ENCODE measurements at regions not wholly inside any gene's neighbourhood (a gene's known extent, or its start where the extent isn't known, plus 50 kb on each side); places are given as distances from the start of the nearest gene placed in this dataset.

DNA sequence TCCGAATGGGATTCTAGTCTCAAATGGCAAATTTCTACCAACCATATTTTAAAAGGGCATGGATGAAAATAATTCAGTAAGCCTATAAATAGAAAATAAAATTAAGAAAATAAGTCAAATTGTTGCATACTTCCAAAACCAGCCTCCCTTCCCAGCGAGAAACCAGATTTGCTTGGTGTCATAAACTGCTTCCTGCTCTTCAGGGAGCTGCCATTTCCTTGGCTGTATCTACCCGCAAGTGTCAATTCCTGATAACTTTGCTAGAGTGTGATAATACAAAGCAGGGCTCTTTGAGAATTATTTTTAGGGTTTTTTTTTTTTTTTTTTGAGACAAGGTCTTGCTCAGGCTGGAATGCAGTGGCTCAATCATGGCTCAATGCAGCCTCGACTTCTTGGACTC, 62.3 kb downstream of the S1PR1 start:
- WGBS, 2 donors: 81 to 84% methylated on average over 4 of the region's 4 CpGs
- TF ChIP-seq, protein P1, sequence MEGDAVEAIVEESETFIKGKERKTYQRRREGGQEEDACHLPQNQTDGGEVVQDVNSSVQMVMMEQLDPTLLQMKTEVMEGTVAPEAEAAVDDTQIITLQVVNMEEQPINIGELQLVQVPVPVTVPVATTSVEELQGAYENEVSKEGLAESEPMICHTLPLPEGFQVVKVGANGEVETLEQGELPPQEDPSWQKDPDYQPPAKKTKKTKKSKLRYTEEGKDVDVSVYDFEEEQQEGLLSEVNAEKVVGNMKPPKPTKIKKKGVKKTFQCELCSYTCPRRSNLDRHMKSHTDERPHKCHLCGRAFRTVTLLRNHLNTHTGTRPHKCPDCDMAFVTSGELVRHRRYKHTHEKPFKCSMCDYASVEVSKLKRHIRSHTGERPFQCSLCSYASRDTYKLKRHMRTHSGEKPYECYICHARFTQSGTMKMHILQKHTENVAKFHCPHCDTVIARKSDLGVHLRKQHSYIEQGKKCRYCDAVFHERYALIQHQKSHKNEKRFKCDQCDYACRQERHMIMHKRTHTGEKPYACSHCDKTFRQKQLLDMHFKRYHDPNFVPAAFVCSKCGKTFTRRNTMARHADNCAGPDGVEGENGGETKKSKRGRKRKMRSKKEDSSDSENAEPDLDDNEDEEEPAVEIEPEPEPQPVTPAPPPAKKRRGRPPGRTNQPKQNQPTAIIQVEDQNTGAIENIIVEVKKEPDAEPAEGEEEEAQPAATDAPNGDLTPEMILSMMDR (IDR thresholded peaks at IDR 0.05): no peak
- no peak for TF ChIP-seq POLR2A (IDR thresholded peaks at IDR 0.05)
- intact Hi-C loops (cut with DNase I; ENCODE audit: low total_unique reads): no loop called here
- DNase-seq (ENCODE audit: low spot score in 2 of 2): no peak
- no peak overlapping the region for H3K4me3 ChIP-seq (ENCODE audit: low read depth, poor library complexity, severe bottlenecking)

DNA sequence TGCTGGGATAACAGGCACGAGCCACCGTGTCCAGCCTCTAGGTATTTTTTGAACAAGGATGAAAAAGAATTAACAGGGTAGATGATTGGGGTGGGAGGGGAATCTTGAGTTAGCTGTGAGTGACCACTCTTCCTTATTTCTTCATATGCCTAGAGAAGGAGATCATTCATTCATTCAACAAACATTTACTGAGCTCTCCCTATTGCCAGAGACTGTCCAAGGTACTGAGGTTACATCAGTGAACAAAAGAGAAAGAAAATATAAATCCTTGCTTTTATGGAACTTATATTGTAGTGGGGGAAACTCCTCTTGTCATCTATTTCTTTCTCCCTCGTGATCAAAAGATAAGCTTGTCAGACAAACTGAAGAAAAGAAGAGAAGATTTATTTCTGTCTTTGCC, 62.9 kb downstream of the S1PR1 start:
- intact Hi-C loops (cut with DNase I; ENCODE audit: low total_unique reads): loop anchor here (10.0 kb wide), 1 partner anchor 55 kb away; no protein-coding TSS in a partner anchor
- WGBS, 2 donors: 65 to 81% methylated on average over 3 of the region's 3 CpGs
- TF ChIP-seq, protein P1 (IDR thresholded peaks at IDR 0.05): no peak
- TF ChIP-seq POLR2A (IDR thresholded peaks at IDR 0.05): no peak
- H3K4me3 ChIP-seq (ENCODE audit: low read depth, poor library complexity, severe bottlenecking): no peak overlapping the region
- no peak for DNase-seq (ENCODE audit: low spot score in 2 of 2)

DNA sequence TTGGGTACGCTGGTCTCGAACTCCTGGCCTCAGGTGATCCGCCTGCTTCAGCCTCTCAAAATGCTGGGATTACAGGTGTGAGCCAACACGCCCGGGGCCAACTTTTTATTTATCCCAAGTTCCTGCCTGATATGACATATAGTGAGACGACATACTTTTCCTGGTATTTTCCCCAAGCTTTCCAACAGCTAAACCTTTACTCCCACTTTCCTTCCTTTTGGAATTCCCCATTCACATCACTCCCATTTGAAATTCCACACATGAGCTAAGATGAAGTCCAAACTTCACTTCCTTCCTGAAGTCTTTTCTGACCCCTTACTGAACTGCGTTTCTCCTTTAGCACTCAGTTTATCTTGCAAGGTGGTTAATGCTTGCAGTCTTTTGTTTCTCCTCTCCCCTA, 64.1 kb downstream of the S1PR1 start:
- intact Hi-C loops (cut with DNase I; ENCODE audit: low total_unique reads): loop anchor here (10.0 kb wide), 1 partner anchor 54 kb away; no protein-coding TSS in a partner anchor
- no peak overlapping the region for H3K4me3 ChIP-seq (ENCODE audit: low read depth, poor library complexity, severe bottlenecking)
- TF ChIP-seq, protein P1 (IDR thresholded peaks at IDR 0.05): no peak
- TF ChIP-seq POLR2A (IDR thresholded peaks at IDR 0.05): no peak
- 62 to 72% methylated on average over 7 of the region's 7 CpGs for WGBS, 2 donors
- no peak for DNase-seq (ENCODE audit: low spot score in 2 of 2)

DNA sequence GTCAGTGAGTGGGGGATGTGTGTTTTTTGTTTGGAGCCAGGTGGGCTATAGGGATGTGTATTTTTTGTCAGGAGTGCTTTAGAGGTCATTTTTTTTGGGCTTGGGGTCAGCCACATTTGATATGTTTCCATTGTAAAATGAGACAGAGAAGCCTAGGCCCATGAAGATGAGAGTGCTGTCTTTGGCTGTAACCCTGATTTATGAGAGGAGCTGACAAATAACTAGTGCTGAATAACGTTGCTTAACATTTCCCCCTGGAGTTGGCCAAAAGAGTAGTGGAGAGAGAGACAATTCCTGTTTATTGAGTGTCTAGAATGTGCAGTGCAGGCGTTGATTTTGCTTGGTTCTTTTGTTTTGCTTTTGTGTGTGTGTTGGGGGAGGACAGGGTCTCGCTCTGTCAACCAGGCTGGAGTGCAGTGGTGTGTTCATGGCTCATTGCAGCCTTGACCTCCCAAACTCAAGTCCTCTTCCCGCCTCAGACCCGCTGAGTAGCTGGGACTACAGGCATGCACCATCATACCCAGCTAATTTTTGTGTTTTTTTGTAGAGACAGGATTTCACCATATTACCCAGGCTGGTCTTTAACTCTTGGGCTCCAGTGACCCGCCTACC, 64.7 kb downstream of the S1PR1 start:
- no peak for DNase-seq (ENCODE audit: low spot score in 2 of 2)
- WGBS, 2 donors: 72 to 74% methylated on average over 6 of the region's 6 CpGs
- intact Hi-C loops (cut with DNase I; ENCODE audit: low total_unique reads): loop anchor here (10.0 kb wide), 1 partner anchor 53 kb away; no protein-coding TSS in a partner anchor
- H3K4me3 ChIP-seq (ENCODE audit: low read depth, poor library complexity, severe bottlenecking): no peak overlapping the region
- TF ChIP-seq, protein P1 (IDR thresholded peaks at IDR 0.05): no peak
- TF ChIP-seq POLR2A (IDR thresholded peaks at IDR 0.05): no peak

DNA sequence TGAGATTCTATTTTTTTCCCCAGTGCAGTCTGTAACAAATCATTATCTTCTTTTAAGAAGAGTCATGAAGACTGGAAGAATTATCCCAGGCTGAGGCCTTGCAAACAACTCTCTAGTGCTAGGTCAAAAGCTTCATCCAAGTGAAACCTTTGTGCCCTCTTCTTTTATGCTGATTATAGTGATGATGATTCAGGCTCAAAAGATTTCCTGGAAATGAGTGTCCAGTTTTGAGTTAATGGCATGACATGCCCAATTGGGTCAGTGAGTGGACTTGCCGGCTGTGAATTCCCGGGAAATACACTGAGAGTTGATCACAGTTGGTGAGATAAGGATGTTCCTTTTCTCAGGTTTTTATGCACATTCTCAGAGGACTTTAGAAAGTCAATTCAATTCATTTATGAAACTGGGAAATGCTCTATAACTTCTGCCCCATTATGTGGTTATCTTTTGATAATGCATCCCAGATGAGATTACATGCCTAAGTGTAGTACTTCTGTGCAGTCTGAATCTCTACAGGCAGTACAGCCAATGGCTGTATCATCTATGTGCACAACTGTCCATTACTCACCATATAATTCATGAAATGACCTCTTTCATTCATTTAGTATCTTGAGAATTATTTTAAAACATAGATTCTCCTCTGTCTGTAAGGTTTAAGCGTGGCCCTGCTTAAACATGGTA, 66.2 kb downstream of the S1PR1 start:
- no peak for DNase-seq (ENCODE audit: low spot score in 2 of 2)
- intact Hi-C loops (cut with DNase I; ENCODE audit: low total_unique reads): loop anchor here (10.0 kb wide), 1 partner anchor 52 kb away; no protein-coding TSS in a partner anchor
- H3K4me3 ChIP-seq (ENCODE audit: low read depth, poor library complexity, severe bottlenecking): no peak overlapping the region
- 75 to 88% methylated on average over 3 of the region's 3 CpGs for WGBS, 2 donors
- TF ChIP-seq POLR2A (IDR thresholded peaks at IDR 0.05): no peak

DNA sequence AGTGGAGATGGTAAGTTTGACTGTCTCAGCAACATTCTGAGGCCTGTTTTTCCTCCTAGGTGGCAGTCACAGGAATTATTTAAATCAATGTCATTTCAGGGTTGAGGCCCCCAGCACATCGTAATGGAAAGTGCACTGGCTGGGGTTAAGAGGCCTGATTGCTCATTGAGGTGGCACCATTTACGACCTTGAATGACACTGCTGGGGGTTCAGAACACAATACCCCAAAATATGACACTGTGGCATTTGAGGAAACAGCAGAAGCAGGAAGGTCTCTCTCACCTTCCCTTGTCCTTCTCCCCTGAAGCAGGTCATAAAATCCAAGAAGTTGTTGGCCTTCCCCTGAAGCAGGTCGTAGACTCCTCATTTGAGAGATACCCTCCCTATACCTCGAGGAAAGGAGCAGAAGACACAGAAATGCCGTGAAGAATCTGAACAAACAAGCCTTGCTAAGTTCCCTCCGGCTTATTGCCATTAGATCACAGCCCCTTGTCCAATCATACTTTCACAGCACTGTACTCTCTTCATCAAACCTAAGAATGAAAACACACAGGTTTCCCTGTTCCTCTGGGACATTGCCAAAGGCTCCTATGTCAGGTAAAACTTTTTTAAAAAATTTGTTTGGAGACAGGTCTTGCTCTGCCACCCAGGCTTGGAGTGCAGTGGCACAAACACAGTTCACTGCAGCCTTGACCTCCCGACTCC, 71.3 kb downstream of the S1PR1 start:
- no peak for DNase-seq (ENCODE audit: low spot score in 2 of 2)
- WGBS, 2 donors: 62 to 69% methylated on average over 7 of the region's 7 CpGs
- intact Hi-C loops (cut with DNase I; ENCODE audit: low total_unique reads): loop anchor here (10.0 kb wide), 1 partner anchor 47 kb away; no protein-coding TSS in a partner anchor
- no peak for TF ChIP-seq POLR2A (IDR thresholded peaks at IDR 0.05)
- TF ChIP-seq, protein P1 (IDR thresholded peaks at IDR 0.05): no peak
- no peak overlapping the region for H3K4me3 ChIP-seq (ENCODE audit: low read depth, poor library complexity, severe bottlenecking)

Measured in lower leg skin (tissue), 4 donors.